RWPE1 (cell line): ENCODE measurements at regions not wholly inside any gene's neighbourhood (a gene's known extent, or its start where the extent isn't known, plus 50 kb on each side); places are given as distances from the start of the nearest gene placed in this dataset.

Source experiments
- CTCF ChIA-PET: fragments of 350-600 bp; sonication (Branson Sonifier 250); formaldehyde crosslinking; extraction: SDS; loops from one replicate; lab custom pipeline; 2021; lab: Yijun Ruan, JAX
- POLR2A ChIA-PET: fragments of 400-600 bp; formaldehyde crosslinking; extraction: SDS; loops from one replicate; lab custom pipeline; 2020; ENCODE audit warnings: antibody characterized with exemption; ENCODE audit not compliant: low non-redundant PET; lab: Yijun Ruan, JAX
- DNase-seq: peaks from one replicate; pipeline ENCODE4 v3.0.0; 2012; ENCODE audit warnings: low spot score
- H3K27ac ChIP-seq: fragments of 450-650 bp; 2 replicates; pipeline ENCODE4 v1.5.1; 2017
- CTCF ChIP-seq: fragments of 450-650 bp; conservative IDR thresholded peaks from 2 replicates; pipeline ENCODE4 v1.5.1; 2017; ENCODE audit warnings: low read depth, mild to moderate bottlenecking

DNA sequence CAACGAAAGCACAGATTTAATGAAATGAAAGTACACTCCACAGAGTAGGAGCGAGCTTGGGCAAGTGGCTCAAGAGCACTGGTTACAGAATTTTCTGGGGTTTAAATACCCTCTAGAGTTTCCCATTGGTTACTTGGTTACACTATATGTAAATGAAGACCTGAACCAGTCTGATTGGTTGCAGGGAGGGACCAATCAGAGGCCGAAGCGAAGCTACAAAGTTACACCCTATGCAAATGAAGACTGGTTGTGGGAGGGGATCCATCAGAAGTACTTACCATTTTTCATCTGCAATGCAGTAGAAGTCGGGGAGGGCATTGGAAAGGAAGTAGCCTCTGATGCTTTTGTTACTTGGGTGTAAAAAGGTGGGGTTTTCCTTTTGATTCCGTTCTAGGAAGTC is 132.0 kb downstream of the PMP22 start:
- ChIA-PET CTCF (no interaction called here), POLR2A (no interaction called here)
- TF ChIP-seq CTCF: no peak
- DNase-seq: no peak
- no peak overlapping the region for H3K27ac ChIP-seq

GRCh38 chr17:15130426-15130825 is 134.7 kb downstream of the PMP22 start:
- ChIA-PET POLR2A (no interaction called here), CTCF (no interaction called here)
- no peak for TF ChIP-seq CTCF
- no peak overlapping the region for H3K27ac ChIP-seq
- DNase-seq: no peak

- ChIA-PET POLR2A (no interaction called here), CTCF (no interaction called here)
- TF ChIP-seq CTCF: no peak
- no peak overlapping the region for H3K27ac ChIP-seq
- DNase-seq: no peak
Observed at GRCh38 chr17:15129986-15130385, 135.1 kb downstream of the PMP22 start.

GRCh38 chr17:15124746-15125145 is 140.4 kb downstream of the PMP22 start:
- no peak overlapping the region for H3K27ac ChIP-seq
- CTCF ChIA-PET: no interaction called here
- POLR2A ChIA-PET: no interaction called here
- no peak for DNase-seq
- no peak for TF ChIP-seq CTCF

GRCh38 chr17:15124264-15124595 is 140.9 kb downstream of the PMP22 start:
- H3K27ac ChIP-seq: no peak overlapping the region
- no peak for TF ChIP-seq CTCF
- CTCF ChIA-PET: no interaction called here
- no peak for DNase-seq
- POLR2A ChIA-PET: no interaction called here

- H3K27ac ChIP-seq: no peak overlapping the region
- DNase-seq: no peak
- ChIA-PET CTCF (no interaction called here), POLR2A (no interaction called here)
- no peak for TF ChIP-seq CTCF
Observed at GRCh38 chr17:15123593-15124263, 141.4 kb downstream of the PMP22 start.
